HG03575 (cell line): ENCODE measurements at regions not wholly inside any gene's neighbourhood (a gene's known extent, or its start where the extent isn't known, plus 50 kb on each side); places are given as distances from the start of the nearest gene placed in this dataset.

ENCODE experiments used
- ATAC-seq: cut with Tn5 transposase; IDR thresholded peaks from one replicate; pipeline ENCODE4 v1.9.1; 2021; ENCODE audit not compliant: unreplicated experiment, insufficient number of reproducible peaks, low FRiP score; ENCODE audit errors: extremely low read depth

GRCh38 chr10:21337171-21337792, 188.2 kb downstream of the SKIDA1 start:
- ATAC-seq = no peak

DNA sequence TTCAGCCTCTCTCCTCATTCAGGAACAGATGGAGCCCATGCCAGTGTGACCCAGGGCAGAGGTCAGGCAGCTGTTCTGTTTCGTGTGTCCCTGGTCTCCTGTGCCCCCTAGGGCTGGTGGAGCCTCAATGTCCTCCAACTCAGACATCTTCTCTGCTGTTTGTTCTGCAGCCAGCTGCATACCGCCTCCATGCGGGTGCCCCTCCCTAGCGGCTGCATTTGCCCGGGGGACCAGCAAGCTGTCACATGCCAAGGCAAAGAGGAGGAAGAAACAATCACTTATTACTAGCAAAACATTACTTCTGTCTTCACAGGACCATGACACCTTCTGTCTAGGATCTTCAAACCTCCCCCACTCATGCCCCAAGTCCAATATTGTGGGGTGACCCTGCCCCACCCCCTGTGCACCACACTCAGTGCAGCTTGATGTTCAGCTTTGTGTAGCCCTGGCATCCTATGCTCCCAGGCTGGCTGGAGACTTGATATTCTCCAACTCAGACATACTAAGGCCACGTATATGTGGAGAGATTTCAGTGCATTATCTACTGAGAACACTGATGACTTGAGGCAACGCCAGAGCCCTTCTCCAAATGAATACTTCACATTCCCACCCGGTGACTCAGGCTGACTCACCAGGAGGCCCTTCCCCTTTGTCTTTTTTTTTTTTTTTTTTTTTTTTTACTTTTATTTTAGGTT, 188.9 kb downstream of the SKIDA1 start:
- ATAC-seq = no peak

DNA sequence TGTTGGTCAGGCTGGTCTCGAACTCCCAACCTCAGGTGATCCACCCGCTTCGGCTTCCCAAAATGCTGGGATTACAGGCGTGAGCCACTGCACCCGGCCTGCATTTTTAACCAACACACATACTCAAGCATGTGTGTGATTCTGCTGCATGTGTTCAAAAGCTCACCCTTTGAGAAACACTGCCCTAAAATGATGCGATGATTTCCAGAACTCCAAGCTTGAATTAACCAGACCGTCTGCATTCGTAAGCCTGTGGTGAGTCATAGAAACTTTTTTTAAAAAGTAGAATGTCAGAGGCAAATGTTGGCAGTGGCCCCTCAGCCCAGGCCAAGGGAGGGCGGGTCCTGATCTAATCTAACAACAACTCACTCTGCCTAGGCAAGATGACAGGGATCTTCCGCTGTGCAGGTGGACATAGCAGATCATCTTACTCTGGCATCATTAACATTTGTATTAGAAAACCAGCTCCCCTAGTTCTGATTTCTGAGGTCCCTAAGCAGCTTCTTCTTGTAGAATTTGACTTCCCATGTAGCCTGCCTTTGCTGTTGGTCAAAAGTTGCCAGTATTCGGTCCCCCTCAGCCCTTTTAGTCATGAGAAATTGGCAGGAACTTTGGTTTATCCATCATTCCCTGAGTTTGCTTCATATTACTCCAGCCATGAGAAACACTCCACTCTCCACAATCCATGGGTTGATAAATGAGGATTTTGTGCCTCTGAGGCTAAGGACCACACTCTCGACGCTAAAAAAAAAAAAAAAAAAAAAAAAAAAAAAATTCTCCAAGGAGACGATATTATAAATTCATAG, 190.4 kb downstream of the SKIDA1 start:
- ATAC-seq = no peak

DNA sequence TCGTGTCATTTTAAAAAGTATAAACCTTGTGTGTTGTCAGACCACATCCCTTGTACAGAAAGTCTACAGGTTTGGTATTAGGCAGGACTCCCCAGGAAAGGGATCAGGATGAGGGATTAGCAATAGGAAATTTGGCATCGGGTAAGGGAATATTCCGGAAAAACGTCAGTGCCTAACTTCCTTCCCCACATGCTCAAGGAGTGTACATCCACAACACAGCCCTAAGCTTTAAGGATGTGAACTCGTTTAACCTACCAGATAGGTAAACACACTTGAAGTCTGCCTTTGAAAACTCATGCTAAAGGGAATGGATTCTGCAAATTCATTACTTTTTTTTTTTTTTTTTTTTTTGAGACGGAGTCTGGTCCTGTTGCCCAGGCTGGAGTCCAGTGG, 194.9 kb downstream of the SKIDA1 start:
- no peak for ATAC-seq

GRCh38 chr10:21329995-21330627, 195.4 kb downstream of the SKIDA1 start:
- ATAC-seq = no peak

DNA sequence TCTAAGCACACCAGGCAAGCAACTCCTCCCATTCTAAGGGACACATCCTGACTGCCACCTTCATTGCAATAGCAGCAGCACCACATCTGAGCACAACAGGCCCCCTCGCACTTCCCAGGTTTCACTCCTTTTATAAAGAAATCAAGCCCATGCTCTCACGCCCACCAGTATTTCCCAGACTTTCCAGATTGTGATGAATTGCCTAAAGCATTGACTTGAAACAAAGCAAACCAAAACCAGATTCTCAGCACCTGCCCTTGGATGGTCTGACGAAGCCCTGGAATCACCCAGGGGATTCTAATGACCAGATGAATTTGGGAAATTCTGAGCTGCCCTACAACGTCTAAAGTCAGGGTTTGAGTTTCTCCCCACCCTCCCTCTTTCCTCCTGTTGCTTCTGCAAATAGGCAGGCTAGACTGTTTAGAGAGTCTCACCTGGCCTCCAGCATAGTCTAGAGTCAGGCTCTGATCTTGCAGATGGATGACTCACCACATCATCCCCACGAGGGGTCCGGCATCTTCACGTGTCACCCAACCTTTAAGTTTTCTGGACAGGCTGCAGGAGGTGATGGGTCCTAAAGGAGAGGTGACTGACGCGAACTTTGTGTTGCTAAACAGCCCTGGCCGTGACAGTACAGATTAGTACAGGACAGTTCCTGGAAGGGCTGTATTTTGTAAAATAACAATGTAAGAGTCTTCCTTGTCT, 198.0 kb downstream of the SKIDA1 start:
- no peak for ATAC-seq

- no peak for ATAC-seq
Measured at GRCh38 chr10:21326594-21327288, 198.7 kb downstream of the SKIDA1 start.

GRCh38 chr10:21318540-21319167, 206.8 kb downstream of the SKIDA1 start:
- no peak for ATAC-seq

- no peak for ATAC-seq
Measured at GRCh38 chr10:21317902-21318301, 207.6 kb downstream of the SKIDA1 start.

DNA sequence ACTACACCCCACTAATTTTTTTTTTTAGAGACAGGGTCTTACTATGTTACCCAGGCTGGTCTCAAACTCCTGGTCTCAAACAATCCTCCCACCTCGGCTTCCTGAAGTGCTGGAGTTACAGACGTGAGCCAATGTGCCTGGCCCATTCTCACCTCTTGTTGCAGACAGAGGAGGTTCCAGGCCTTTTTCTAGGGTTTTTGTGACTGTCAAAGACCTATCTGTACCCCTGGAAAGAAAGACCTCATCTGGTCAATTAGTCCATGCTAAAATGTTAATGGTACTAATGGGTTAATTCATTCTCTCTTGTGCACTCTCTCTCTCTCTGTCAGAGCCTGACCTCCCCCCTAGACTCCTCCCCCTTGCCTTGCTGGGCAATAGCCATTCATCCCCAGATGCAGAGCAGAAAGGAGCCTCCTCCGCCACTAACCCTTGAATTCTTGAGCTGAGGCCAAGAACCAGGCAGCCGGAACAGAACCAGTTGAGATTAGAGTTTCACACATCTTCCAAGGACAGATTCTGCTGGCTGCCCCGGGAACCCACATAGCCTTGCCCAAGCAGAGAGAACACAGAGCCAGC, 209.7 kb downstream of the SKIDA1 start:
- no peak for ATAC-seq

DNA sequence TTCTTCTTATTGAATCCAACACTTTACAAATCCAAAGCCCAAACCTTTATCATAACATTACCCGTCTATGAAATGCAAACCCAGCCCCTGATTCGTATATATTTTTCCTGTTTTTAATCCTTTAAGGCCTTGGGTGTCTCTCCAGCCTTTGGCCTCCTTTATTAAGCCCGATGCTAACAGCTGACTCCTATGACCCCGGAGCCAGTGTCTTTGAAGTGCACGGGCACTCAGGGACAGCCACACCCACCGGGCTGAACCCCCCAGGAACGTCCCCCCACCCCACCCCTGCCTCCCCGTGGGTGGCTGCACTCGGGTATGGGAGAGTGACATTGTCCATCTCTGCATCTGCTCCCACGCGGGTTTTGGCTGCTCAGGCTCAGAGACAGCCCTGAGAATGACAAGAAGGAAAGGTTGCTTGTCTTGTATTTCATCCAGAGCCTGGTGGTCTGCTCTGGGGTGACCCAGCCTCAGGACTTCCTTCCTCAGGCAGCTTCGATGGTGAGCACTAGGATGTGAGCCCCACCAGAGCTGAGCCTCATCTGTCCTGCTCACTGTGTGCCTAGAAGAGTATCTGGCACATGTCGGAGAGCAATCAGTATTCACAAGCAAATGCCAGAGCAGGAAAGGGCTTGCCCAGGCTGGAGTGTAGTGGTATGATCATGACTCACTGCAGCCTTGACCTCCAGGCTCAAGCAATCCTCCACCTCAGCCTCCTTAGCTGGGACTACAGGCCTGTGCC, 210.4 kb downstream of the SKIDA1 start:
- no peak for ATAC-seq

DNA sequence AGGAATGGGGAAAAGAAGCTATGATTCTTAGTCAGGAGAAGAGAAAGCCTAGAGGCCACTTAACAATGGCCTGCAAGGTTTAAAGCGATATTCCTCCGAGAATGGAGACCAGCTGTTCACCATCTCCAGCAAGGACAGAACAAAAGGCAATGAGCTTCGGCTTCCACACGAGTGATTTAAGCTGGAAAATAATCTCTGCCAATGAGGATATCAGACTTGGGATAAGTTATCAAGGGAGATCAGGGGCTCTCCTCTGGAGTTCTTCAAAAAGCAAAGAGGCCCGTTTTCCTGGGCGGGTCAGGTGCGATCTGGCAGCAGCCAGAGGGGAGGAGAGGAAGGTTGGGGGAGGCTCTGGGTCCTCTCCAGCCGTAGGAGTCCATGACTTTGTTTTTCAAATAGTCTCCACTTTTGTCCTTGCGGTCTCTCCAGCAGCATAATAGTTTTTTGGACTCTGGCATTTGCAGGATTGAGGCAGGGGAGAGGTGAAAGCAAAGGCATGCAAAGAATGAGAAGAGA, 211.3 kb downstream of the SKIDA1 start:
- no peak for ATAC-seq

DNA sequence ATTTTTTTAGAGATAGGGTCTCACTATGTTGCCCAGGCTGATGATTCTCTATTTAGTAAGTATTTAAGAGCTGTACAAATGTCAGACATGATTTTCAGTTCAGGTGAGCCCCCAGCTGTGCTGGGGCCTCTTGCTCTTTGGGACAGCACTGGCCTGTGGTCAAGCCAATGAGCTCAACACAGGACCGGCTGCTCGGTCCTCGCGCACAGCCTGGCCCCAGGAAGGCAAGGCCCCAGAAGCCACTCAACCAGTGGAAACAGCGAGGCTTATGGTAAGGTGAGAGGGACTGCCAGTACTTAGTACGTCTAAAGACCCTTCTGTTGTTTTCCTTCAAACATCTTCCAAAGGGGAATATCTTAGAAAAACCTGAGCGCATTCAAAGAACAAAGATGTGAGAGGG, 211.8 kb downstream of the SKIDA1 start:
- ATAC-seq = no peak

- ATAC-seq = no peak
Measured at GRCh38 chr10:21311426-21311825, 214.1 kb downstream of the SKIDA1 start.

GRCh38 chr10:21309427-21309826, 216.1 kb downstream of the SKIDA1 start:
- no peak for ATAC-seq

- ATAC-seq = no peak
Measured at GRCh38 chr10:21308946-21309345, 216.5 kb downstream of the SKIDA1 start.

GRCh38 chr10:21308018-21308417, 217.5 kb downstream of the SKIDA1 start:
- no peak for ATAC-seq
